ENCODE measurements at regions not wholly inside any gene's neighbourhood (a gene's known extent, or its start where the extent isn't known, plus 50 kb on each side); places are given as distances from the start of the nearest gene placed in this dataset.

DNA sequence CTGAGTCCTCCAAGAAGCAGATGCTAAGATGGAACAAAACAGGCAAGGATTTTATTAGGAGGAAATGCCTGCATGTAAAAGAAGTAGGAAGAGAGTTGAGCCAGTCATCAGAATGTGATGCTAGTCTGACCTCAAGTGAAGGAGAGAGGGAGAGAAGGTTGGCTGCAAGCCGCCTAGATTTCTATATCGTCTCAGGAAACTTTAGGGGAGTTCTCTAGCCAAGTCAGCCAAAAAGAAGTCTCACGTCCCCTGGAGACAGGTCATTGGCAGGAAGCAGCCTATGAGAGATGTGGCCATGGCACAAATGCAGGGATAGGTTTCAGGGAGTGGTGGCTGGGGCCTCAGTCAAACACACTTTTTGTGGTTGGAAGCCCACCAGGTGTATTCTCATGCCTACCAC is 378.0 kb downstream of the CD109 start:
- Histone ChIP-seq H3K4me1 (no peaks in the 10 kb centered on the region), H3K9me3 (no peaks in the 10 kb centered on the region), H3K36me3 (no peaks in the 10 kb centered on the region), H3K4me3 (ENCODE audit: low read depth, low read length) (no peak overlapping the region), H3K27me3 (no peaks in the 10 kb centered on the region)
- DNase-seq: no peak
- TF ChIP-seq, protein P1, sequence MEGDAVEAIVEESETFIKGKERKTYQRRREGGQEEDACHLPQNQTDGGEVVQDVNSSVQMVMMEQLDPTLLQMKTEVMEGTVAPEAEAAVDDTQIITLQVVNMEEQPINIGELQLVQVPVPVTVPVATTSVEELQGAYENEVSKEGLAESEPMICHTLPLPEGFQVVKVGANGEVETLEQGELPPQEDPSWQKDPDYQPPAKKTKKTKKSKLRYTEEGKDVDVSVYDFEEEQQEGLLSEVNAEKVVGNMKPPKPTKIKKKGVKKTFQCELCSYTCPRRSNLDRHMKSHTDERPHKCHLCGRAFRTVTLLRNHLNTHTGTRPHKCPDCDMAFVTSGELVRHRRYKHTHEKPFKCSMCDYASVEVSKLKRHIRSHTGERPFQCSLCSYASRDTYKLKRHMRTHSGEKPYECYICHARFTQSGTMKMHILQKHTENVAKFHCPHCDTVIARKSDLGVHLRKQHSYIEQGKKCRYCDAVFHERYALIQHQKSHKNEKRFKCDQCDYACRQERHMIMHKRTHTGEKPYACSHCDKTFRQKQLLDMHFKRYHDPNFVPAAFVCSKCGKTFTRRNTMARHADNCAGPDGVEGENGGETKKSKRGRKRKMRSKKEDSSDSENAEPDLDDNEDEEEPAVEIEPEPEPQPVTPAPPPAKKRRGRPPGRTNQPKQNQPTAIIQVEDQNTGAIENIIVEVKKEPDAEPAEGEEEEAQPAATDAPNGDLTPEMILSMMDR (IDR thresholded peaks at IDR 0.05; ENCODE audit: low read depth, low read length): no peak

DNA sequence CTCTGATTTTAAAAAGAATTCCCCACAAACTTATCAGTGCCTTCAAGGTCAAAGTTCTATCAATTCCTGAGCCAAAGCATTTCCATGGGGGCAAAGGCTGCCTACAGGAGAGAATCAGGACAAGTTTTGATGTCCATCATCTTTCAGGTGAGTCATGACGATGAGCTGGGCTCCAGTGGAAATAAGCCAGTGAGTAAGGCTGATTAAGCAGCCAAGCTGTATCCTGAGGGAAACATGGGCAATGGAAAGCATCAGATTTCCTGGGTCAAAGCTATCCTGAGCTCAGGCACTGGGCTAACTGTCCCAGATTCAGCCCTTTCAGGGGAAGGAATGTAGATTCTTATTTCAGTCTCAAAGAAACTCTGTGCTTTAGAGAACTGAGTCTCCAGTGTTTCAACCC is 377.4 kb downstream of the CD109 start:
- no peaks in the 10 kb centered on the region for H3K4me1 ChIP-seq
- TF ChIP-seq, protein P1 (IDR thresholded peaks at IDR 0.05; ENCODE audit: low read depth, low read length): no peak
- no peak for DNase-seq
- H3K27me3 ChIP-seq: no peaks in the 10 kb centered on the region
- no peaks in the 10 kb centered on the region for H3K9me3 ChIP-seq
- H3K36me3 ChIP-seq: no peaks in the 10 kb centered on the region
- no peak overlapping the region for H3K4me3 ChIP-seq (ENCODE audit: low read depth, low read length)

DNA sequence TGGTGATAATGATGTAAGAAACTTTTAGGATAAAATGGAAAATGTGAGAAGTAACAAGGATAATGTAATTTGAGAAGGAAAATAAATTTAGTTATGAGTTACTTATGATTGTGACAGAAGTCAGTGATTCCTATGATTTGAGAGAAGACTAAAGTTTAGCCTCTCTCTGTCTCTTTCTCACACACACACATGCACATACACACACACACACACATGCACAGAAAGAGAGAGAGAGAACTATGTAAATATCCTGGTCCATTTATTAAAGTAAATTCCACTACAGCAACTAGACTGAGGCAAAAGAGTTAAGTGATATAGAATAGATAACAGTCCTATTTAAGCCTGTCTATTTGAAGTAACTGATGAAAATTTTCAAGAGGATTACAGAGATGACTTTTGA is 375.2 kb downstream of the CD109 start:
- Histone ChIP-seq H3K4me3 (ENCODE audit: low read depth, low read length) (no peak overlapping the region), H3K27me3 (no peaks in the 10 kb centered on the region), H3K9me3 (no peaks in the 10 kb centered on the region), H3K36me3 (no peaks in the 10 kb centered on the region), H3K4me1 (no peaks in the 10 kb centered on the region)
- TF ChIP-seq, protein P1 (IDR thresholded peaks at IDR 0.05; ENCODE audit: low read depth, low read length): no peak
- DNase-seq: no peak

DNA sequence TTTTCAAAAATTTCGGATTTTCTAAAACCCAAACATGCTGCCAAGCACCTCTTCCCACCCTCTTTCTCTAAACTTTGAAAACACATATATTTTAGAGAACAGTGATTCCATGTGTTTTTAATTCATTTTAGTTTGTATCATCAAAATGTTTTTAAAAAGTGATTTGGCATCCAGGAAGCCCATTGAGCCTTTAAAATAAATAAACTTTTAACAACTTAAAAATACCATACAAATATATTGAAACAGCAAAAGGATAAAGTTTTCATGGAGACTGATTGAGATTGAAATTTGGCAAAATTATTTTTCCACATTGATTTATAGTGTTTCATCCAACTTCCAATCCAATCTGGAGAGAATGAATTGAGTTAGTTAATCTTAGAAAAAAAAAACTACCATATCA is 374.7 kb downstream of the CD109 start:
- H3K9me3 ChIP-seq: no peaks in the 10 kb centered on the region

DNA sequence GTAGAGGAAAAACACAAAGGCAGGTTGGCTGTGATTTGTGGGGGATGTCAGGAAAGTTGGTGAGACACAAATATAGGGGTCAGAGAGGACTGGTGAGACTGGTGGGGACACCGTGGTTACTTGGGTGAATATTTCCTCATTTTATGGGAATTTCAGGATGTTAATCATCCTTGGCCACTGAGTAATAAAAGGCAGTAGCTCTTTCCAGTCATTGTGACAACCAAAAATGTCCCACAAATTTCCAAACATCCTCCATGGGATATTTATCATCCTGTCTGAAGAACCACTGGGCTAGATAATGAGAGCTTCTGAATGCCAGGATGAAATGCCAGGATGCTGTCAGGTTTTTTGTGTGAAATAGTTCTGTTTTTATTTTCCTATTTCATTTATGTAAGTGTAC is 374.1 kb downstream of the CD109 start:
- no peaks in the 10 kb centered on the region for H3K36me3 ChIP-seq
- TF ChIP-seq, protein P1 (IDR thresholded peaks at IDR 0.05; ENCODE audit: low read depth, low read length): no peak
- no peaks in the 10 kb centered on the region for H3K9me3 ChIP-seq
- no peak overlapping the region for H3K4me3 ChIP-seq (ENCODE audit: low read depth, low read length)
- DNase-seq: no peak
- no peaks in the 10 kb centered on the region for H3K27me3 ChIP-seq
- no peaks in the 10 kb centered on the region for H3K4me1 ChIP-seq

More for the DNA sequence above, 374.7 kb downstream of the CD109 start:
- Histone ChIP-seq H3K4me3 (ENCODE audit: low read depth, low read length) (no peak overlapping the region), H3K36me3 (no peaks in the 10 kb centered on the region), H3K27me3 (no peaks in the 10 kb centered on the region), H3K4me1 (no peaks in the 10 kb centered on the region)
- no peak for DNase-seq
- TF ChIP-seq, protein P1 (IDR thresholded peaks at IDR 0.05; ENCODE audit: low read depth, low read length): no peak

DNA sequence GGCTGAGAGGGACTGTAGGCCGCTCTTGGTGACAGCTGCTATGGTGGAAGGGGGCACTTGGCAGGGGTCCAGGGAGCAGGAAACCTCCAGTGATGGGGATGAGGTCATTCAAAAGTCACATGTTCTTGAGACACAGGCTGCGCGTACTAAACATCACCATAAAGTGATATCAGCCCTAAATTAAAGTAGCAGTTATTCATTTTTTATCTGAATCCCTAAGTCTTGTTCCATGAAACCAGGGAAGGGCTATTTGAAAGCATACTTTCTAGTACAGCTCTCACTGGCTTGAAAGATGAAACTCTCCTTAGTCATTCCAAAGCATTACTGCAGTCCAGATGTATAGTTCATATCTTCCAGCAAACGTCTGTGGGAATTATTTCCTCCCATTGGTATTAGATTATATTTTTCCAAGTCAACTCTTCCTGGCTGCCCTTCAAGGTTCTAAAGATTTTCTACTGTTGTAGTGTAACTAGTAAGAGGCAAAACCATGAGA is 373.1 kb downstream of the CD109 start:
- Histone ChIP-seq H3K36me3 (no peaks in the 10 kb centered on the region), H3K4me1 (no peaks in the 10 kb centered on the region), H3K9me3 (no peaks in the 10 kb centered on the region), H3K27me3 (no peaks in the 10 kb centered on the region), H3K4me3 (ENCODE audit: low read depth, low read length) (no peak overlapping the region)
- no peak for DNase-seq
- TF ChIP-seq, protein P1 (IDR thresholded peaks at IDR 0.05; ENCODE audit: low read depth, low read length): no peak
